MG63 (cell line): ENCODE measurements at regions not wholly inside any gene's neighbourhood (a gene's known extent, or its start where the extent isn't known, plus 50 kb on each side); places are given as distances from the start of the nearest gene placed in this dataset.

ENCODE experiments used
- DNase-seq: peaks from one replicate; pipeline ENCODE4 v3.0.0-alpha.2; 2020
- H3K27me3 ChIP-seq: fragments of 250-450 bp; sonication (Bioruptor Pico); 2 replicates; pipeline ENCODE4 v1.5.1; 2020; ENCODE audit warnings: mild to moderate bottlenecking, moderate library complexity
- H3K36me3 ChIP-seq: fragments of 250-450 bp; sonication (Bioruptor Pico); 2 replicates; pipeline ENCODE4 v1.5.1; 2020; ENCODE audit warnings: mild to moderate bottlenecking, moderate library complexity
- H3K4me3 ChIP-seq: fragments of 250-450 bp; sonication (Bioruptor Pico); 2 replicates; pipeline ENCODE4 v1.5.1; 2020; ENCODE audit warnings: mild to moderate bottlenecking, moderate library complexity
- H3K9me3 ChIP-seq: fragments of 250-450 bp; sonication (Bioruptor Pico); 2 replicates; pipeline ENCODE4 v1.5.1; 2020; ENCODE audit warnings: mild to moderate bottlenecking, moderate library complexity

DNA sequence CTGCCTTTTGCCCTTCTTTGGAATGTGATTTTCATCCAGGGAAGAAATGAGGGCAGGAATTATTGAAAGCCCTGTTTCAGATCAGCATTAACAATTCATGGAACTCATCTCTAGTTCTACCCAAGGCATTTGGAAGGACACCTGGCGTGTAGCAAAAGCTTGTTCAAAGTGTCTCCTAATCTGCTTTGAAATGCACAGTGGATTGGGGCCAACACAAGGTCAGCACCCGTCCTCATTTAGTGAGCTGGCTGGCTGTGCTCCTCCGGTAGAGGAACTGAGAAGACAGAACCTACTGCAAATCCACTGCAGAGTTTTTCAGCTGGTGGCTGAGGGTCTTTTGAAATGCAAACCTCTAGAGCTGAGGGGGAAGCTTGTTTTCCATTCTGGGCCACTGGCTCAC lies 141.6 kb upstream of the STT3B start:
- no peak for DNase-seq
- Histone ChIP-seq H3K36me3 (no peaks in the 10 kb centered on the region), H3K4me3 (no peak overlapping the region), H3K27me3 (no peaks in the 10 kb centered on the region), H3K9me3 (no peaks in the 10 kb centered on the region)

DNA sequence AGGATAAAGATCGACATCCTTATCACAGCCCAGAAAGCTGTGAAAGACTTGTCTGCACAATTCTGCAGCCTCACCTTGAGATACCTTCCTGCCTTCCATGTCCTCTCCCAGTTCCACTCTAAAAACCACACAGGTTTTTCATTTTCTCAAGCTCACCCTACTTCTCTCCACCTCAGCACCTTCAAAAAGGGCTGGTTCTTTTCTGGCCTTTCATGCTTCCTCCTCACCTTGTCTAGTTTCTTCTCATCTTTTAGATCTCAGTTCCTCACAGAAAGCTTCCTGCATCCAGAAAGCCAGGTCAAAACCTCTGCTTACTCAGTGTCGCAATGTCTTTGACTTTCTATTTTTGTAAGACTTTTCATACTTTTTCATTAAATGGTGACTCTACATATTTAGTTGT lies 140.2 kb upstream of the STT3B start:
- H3K27me3 ChIP-seq = no peaks in the 10 kb centered on the region
- H3K9me3 ChIP-seq = no peaks in the 10 kb centered on the region
- no peak overlapping the region for H3K4me3 ChIP-seq
- H3K36me3 ChIP-seq = no peaks in the 10 kb centered on the region
- DNase-seq = no peak

DNA sequence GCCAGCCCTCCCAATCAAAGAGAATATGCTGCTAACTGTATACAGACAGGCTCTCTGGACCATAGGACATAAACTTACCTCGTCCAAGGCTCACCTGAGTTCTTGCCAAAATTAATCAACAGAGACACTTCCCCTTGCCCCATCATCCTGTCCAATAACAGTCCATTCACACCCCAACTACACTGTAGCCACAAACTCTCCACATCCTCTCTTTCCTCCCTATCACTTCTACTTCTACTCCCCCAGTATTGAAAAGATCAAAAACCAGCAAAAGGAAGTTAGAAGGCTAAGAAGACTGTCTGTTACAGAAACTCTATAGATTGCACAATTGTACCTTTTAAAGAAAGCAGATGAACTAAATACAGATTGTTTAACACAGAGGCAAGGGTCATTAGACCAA lies 133.5 kb upstream of the STT3B start:
- no peak for DNase-seq
- H3K36me3 ChIP-seq = no peaks in the 10 kb centered on the region
- no peaks in the 10 kb centered on the region for H3K9me3 ChIP-seq
- H3K27me3 ChIP-seq = no peaks in the 10 kb centered on the region
- no peak overlapping the region for H3K4me3 ChIP-seq

DNA sequence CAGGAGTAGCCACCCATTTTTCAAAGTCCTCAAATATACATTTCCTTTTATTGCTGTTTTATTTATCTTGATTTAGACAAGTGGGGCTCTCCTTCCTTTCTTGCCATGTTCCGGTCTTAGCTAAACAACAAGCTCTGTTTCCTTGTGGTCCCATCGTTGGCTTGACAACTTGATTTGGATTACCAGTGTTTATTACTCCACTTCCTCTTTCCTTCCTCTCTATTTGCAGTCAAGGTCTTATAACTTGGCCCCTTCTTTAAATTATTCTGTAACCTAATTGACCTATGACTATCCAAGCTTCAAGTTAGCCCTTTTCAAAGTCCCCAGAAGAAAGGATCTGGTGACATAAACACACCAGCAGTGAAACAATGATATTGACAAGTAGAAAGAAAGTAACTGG lies 130.6 kb upstream of the STT3B start:
- Histone ChIP-seq H3K9me3 (no peaks in the 10 kb centered on the region), H3K36me3 (no peaks in the 10 kb centered on the region), H3K27me3 (no peaks in the 10 kb centered on the region), H3K4me3 (no peak overlapping the region)
- no peak for DNase-seq

- DNase-seq = no peak
- Histone ChIP-seq H3K27me3 (no peaks in the 10 kb centered on the region), H3K4me3 (no peak overlapping the region), H3K9me3 (no peaks in the 10 kb centered on the region), H3K36me3 (no peaks in the 10 kb centered on the region)
These were observed 129.5 kb upstream of the STT3B start for GRCh38 chr3:31403197-31403596.

DNA sequence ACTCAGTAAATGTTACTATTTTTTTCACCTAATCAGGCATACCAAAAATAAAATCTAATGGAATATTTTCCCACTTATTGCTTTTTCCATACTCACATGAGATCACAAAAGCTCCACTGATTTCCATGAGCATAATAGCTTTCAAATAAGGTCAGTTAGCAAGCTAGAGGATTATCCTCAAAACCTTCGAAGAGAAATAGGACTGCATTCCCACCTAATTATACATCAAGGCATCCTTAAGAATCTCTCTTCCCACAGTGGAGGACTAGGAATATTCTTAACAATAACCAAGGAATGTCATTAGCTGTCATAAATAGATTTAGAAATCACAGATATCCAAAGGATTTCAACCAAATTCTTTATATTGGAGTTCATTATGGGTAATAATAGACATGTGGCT lies 127.9 kb upstream of the STT3B start:
- no peak for DNase-seq
- Histone ChIP-seq H3K4me3 (no peak overlapping the region), H3K36me3 (no peaks in the 10 kb centered on the region), H3K9me3 (no peaks in the 10 kb centered on the region), H3K27me3 (no peaks in the 10 kb centered on the region)

DNA sequence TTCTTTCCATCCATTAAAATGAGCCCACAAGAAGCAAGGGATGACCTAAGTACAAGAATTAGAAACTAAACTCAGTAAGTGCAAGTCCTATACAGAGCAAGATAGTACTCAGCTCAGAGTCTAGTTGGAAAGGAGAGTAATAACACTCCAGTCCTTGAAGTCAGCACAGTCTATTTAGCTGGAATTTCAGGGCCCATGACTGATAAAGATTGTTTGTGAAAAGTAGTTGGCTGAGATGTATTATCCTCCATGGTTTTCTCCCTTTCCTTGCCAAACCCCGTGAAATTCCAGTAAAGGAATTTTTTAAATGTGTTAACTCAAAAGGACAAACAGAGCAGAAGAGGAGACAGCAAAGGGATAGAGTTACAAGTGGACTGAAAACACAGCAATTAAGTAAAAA lies 127.2 kb upstream of the STT3B start:
- Histone ChIP-seq H3K4me3 (no peak overlapping the region), H3K36me3 (no peaks in the 10 kb centered on the region), H3K27me3 (no peaks in the 10 kb centered on the region), H3K9me3 (no peaks in the 10 kb centered on the region)
- DNase-seq = no peak

GRCh38 chr3:31406896-31407295 lies 125.8 kb upstream of the STT3B start:
- no peak overlapping the region for H3K4me3 ChIP-seq
- H3K36me3 ChIP-seq = no peaks in the 10 kb centered on the region
- DNase-seq = no peak
- H3K27me3 ChIP-seq = no peaks in the 10 kb centered on the region
- H3K9me3 ChIP-seq = no peaks in the 10 kb centered on the region

- DNase-seq = no peak
- H3K27me3 ChIP-seq = no peaks in the 10 kb centered on the region
- no peaks in the 10 kb centered on the region for H3K9me3 ChIP-seq
- no peak overlapping the region for H3K4me3 ChIP-seq
- no peaks in the 10 kb centered on the region for H3K36me3 ChIP-seq
These were observed 125.1 kb upstream of the STT3B start for GRCh38 chr3:31407665-31408064.

GRCh38 chr3:31408720-31409119 lies 124.0 kb upstream of the STT3B start:
- no peak for DNase-seq
- Histone ChIP-seq H3K36me3 (no peaks in the 10 kb centered on the region), H3K27me3 (no peaks in the 10 kb centered on the region), H3K4me3 (no peak overlapping the region), H3K9me3 (no peaks in the 10 kb centered on the region)

GRCh38 chr3:31409389-31409788 lies 123.3 kb upstream of the STT3B start:
- no peak overlapping the region for H3K4me3 ChIP-seq
- no peak for DNase-seq
- no peaks in the 10 kb centered on the region for H3K27me3 ChIP-seq
- no peaks in the 10 kb centered on the region for H3K9me3 ChIP-seq
- no peaks in the 10 kb centered on the region for H3K36me3 ChIP-seq

DNA sequence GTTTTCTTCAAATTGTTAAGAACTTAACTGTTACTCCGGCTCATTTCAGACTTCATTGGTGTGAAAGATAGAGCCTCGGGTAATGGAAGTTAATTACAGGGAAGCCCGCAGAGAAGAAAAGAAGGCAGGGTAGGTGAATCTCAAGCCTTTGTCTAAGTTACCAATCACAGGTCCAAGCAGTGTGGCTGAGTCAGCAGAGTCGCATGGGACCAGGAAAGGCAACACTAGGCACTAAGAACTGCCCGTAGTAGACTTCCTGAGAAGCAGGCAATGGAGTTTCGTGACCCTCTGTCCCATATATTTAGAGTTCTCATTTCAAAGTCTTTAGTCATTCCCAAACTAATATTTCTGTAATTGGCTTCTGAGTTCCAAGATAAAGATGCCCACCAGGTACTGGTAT lies 122.9 kb upstream of the STT3B start:
- Histone ChIP-seq H3K36me3 (no peaks in the 10 kb centered on the region), H3K9me3 (no peaks in the 10 kb centered on the region), H3K4me3 (no peak overlapping the region), H3K27me3 (no peaks in the 10 kb centered on the region)
- DNase-seq = no peak

DNA sequence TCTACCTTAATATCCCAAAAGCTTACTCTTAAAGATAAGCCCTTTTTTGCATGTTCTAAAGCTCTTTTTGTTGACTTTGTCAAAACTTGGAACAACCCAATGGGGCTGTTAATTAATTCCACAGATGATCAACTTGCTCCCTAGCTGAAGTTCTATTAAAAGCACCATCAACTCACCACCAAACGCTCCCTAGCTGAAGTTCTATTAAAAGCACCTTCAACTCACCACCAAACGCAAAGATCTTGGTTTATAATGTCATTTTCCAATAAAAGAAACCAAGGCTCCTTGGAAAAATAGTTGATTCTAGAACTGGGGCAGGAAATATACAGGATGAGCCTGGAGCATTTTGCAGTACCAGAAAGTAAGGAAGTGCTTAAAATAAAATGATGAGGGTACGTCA lies 122.3 kb upstream of the STT3B start:
- no peaks in the 10 kb centered on the region for H3K27me3 ChIP-seq
- H3K36me3 ChIP-seq = no peaks in the 10 kb centered on the region
- no peak overlapping the region for H3K4me3 ChIP-seq
- no peak for DNase-seq
- H3K9me3 ChIP-seq = no peaks in the 10 kb centered on the region

GRCh38 chr3:31412832-31413231 lies 119.9 kb upstream of the STT3B start:
- no peaks in the 10 kb centered on the region for H3K27me3 ChIP-seq
- DNase-seq = no peak
- no peak overlapping the region for H3K4me3 ChIP-seq
- H3K9me3 ChIP-seq = no peaks in the 10 kb centered on the region
- H3K36me3 ChIP-seq = no peaks in the 10 kb centered on the region

- Histone ChIP-seq H3K4me3 (no peak overlapping the region), H3K27me3 (no peaks in the 10 kb centered on the region), H3K9me3 (no peaks in the 10 kb centered on the region), H3K36me3 (no peaks in the 10 kb centered on the region)
- no peak for DNase-seq
These were observed 119.2 kb upstream of the STT3B start for GRCh38 chr3:31413515-31413914.

DNA sequence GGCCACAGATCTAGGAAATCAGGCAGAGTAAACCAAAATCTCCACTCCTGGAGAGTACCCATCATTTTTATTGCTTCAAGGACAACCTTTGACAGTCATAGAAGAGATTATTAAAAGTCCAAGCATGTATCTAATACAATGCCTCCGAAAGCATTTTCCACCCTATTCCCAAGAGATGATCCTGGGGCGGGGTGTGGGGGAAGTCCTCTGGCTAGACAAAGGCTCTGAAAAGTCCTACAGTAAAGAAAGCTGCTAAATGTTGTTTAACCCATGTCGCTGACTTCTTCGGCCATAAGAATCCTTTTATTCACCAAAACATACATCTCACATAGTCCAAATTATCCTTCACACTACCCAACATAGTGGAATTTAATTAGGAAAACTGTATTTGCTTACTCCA lies 115.7 kb upstream of the STT3B start:
- H3K36me3 ChIP-seq = no peaks in the 10 kb centered on the region
- H3K9me3 ChIP-seq = no peaks in the 10 kb centered on the region
- DNase-seq = no peak
- H3K4me3 ChIP-seq = no peak overlapping the region
- H3K27me3 ChIP-seq = no peaks in the 10 kb centered on the region

GRCh38 chr3:31417486-31417885 lies 115.2 kb upstream of the STT3B start:
- Histone ChIP-seq H3K36me3 (no peaks in the 10 kb centered on the region), H3K27me3 (no peaks in the 10 kb centered on the region), H3K4me3 (no peak overlapping the region), H3K9me3 (no peaks in the 10 kb centered on the region)
- no peak for DNase-seq

DNA sequence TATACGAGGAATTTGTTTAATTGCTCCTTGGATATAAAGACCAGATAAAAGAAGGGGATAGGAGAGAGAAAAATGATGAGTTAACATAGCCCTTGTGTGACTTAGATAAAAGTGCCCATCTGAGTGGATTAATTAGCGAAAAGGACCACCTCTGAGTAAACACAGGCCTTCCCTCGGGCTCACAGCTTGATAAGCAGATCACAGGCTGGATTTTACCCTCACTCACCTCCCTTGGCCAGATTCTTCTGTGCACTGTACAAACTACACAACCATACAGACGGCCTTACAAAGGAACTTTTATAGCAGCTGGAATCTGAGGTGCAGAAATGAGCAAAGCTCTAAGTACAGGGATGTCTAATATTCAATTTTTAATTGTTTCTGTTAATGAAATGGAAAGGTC lies 112.4 kb upstream of the STT3B start:
- Histone ChIP-seq H3K4me3 (no peak overlapping the region), H3K9me3 (no peaks in the 10 kb centered on the region), H3K36me3 (no peaks in the 10 kb centered on the region), H3K27me3 (no peaks in the 10 kb centered on the region)
- no peak for DNase-seq

DNA sequence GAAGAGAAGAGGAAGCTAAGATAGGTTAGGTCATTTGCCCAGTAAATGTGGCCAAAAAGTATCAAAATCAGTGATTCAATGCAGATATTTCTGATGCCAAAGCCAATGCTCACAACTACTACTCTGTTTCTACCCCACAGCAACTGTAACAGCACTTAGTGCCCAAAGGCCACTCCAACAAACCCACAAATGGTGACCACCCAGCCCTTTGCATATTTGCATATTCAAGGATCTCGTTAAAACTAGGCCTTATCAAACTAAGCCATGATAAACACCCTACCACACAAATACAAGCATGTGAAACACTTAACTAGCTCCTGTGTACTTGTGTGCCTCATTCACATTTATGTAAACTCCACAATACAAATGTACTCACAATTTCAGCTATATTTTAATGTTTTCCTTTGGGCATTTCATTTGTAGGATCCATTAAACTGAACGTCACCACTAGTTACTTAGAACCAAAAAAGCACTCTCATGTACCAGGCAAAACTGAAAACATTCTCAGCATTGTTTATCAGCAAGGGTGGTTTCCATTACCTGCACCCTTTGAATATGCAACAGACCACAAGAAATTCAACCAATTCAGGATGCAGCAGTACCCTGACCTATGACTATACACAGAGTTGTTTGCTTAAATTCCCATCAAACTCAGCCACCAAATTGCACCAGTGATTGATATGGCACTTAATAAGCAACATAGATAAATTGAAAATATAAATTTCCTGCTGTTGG lies 111.2 kb upstream of the STT3B start:
- Histone ChIP-seq H3K9me3 (no peaks in the 10 kb centered on the region), H3K4me3 (no peak overlapping the region), H3K36me3 (no peaks in the 10 kb centered on the region), H3K27me3 (no peaks in the 10 kb centered on the region)
- DNase-seq = no peak
